ENCODE measurements at regions not wholly inside any gene's neighbourhood (a gene's known extent, or its start where the extent isn't known, plus 50 kb on each side); places are given as distances from the start of the nearest gene placed in this dataset.

DNA sequence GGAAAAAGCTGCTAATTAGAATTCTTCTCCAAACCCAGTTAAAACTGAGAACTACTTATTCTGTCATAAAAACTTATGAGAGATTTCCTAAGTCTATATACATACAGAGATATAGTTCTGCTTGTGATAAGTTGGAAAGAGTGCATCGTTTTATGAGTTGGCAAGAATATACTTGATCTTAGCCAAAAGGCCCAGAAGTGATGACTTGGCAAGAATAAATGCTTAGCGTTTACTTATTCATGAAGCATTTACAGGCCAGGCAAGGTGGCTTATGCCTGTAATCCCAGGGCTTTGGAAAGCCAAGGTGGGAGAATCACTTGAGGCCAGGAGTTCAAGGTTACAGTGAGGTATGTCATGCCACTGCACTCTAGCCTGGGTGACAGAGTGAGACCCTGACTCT is 81.7 kb downstream of the CYB561 start:
- Mint-ChIP-seq H3K36me3 (peaks cover 4% of the 10 kb centered on the region), H3K27me3 (no peaks in the 10 kb centered on the region), H3K4me1 (ENCODE audit: unreplicated experiment) (peaks cover 15% of the 10 kb centered on the region), H3K4me3 (no peak overlapping the region), H3K27ac (no peak overlapping the region), H3K9me3 (no peaks in the 10 kb centered on the region)
- DNase-seq (ENCODE audit: extremely low spot score, unreplicated experiment): no peak
- TF ChIP-seq, protein P1, sequence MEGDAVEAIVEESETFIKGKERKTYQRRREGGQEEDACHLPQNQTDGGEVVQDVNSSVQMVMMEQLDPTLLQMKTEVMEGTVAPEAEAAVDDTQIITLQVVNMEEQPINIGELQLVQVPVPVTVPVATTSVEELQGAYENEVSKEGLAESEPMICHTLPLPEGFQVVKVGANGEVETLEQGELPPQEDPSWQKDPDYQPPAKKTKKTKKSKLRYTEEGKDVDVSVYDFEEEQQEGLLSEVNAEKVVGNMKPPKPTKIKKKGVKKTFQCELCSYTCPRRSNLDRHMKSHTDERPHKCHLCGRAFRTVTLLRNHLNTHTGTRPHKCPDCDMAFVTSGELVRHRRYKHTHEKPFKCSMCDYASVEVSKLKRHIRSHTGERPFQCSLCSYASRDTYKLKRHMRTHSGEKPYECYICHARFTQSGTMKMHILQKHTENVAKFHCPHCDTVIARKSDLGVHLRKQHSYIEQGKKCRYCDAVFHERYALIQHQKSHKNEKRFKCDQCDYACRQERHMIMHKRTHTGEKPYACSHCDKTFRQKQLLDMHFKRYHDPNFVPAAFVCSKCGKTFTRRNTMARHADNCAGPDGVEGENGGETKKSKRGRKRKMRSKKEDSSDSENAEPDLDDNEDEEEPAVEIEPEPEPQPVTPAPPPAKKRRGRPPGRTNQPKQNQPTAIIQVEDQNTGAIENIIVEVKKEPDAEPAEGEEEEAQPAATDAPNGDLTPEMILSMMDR (conservative IDR thresholded peaks at IDR 0.05): no peak

DNA sequence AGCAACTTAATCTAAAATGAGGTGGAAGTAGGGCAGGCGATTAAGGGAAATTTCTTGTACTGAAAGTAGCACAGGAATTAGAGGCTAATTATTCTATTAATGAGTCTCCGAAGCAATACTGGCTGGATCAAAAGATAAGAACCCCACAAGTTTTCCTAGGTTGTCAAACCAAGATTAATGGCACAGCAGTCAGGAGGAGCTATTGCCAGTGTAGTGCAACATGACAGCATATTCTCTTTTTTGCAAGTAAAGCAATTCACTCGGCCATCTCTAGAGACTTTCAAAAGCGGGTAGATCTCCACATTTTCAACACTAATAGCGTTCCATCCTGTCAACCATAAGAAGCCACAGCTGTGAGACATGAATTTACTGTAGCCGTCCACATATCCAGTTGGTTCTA is 81.2 kb downstream of the CYB561 start:
- TF ChIP-seq, protein P1 (conservative IDR thresholded peaks at IDR 0.05): no peak
- no peak for DNase-seq (ENCODE audit: extremely low spot score, unreplicated experiment)
- H3K27ac Mint-ChIP-seq: no peak overlapping the region
- peaks cover 15% of the 10 kb centered on the region for H3K4me1 Mint-ChIP-seq (ENCODE audit: unreplicated experiment)
- H3K27me3 Mint-ChIP-seq: no peaks in the 10 kb centered on the region
- no peaks in the 10 kb centered on the region for H3K9me3 Mint-ChIP-seq
- peaks cover 4% of the 10 kb centered on the region for H3K36me3 Mint-ChIP-seq
- H3K4me3 Mint-ChIP-seq: no peak overlapping the region

DNA sequence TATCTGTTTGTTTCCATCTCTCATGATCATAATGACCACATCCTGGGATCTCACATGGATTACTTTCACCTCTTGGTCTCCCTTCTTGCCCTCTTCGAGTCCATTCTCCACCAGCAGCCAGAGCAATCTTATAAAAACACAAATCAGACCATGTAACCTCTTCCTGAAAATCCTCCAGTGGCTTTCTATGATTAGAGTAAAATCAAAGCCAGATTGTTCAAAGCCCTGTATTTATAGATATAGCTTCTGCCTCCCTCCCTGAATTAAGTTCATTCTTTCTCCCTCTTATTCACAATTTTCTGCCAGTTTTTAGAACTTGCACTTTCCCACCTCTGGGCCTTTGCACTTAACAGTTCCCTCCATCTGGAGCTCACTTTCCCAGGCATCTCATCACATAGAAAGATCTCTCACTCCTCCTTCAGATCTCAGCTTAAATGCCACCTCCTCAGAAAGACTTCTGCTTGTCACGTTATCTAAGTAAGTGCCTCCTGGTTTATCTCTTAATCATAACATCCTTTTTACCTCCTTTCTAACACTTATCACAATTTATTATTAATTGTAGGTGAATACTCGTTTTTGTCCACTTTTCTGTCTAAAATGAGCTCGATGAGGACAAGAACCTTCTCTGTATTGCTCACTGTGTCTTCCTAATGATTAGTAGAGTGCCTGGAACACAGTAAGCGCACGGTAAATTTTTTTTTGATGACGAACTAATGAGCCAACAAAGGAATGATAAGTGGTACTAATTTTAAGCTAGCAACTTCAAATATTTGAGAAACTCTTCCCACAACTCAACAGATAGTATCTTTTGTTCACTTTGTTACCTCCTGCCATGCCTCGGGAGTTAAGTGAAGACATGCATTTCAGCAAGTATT is 80.5 kb downstream of the CYB561 start:
- H3K27me3 Mint-ChIP-seq: no peaks in the 10 kb centered on the region
- peaks cover 4% of the 10 kb centered on the region for H3K36me3 Mint-ChIP-seq
- H3K4me3 Mint-ChIP-seq: no peak overlapping the region
- TF ChIP-seq, protein P1 (conservative IDR thresholded peaks at IDR 0.05): no peak
- no peak overlapping the region for H3K27ac Mint-ChIP-seq
- H3K9me3 Mint-ChIP-seq: no peaks in the 10 kb centered on the region
- no peak for DNase-seq (ENCODE audit: extremely low spot score, unreplicated experiment)
- peaks cover 15% of the 10 kb centered on the region for H3K4me1 Mint-ChIP-seq (ENCODE audit: unreplicated experiment)

DNA sequence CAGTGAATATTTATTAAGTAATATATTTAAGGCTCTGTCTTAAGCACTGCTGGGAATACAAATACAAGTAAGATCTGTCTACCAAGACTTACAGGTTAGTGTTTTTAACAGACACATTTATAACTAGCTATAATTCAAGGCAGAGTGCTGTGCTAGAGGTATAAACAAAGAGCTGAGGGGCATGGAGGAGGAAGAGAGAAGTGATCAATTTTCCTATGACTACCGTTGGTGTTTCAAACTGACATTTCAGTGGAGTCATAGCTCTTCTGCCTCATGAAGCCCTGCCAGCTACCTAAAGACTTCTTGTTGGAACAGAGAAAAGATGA is 79.9 kb downstream of the CYB561 start:
- Mint-ChIP-seq H3K27ac (no peak overlapping the region), H3K4me3 (no peak overlapping the region), H3K36me3 (no peaks in the 10 kb centered on the region), H3K4me1 (ENCODE audit: unreplicated experiment) (peaks cover 15% of the 10 kb centered on the region), H3K9me3 (no peaks in the 10 kb centered on the region), H3K27me3 (no peaks in the 10 kb centered on the region)
- TF ChIP-seq, protein P1 (conservative IDR thresholded peaks at IDR 0.05): no peak
- no peak for DNase-seq (ENCODE audit: extremely low spot score, unreplicated experiment)

DNA sequence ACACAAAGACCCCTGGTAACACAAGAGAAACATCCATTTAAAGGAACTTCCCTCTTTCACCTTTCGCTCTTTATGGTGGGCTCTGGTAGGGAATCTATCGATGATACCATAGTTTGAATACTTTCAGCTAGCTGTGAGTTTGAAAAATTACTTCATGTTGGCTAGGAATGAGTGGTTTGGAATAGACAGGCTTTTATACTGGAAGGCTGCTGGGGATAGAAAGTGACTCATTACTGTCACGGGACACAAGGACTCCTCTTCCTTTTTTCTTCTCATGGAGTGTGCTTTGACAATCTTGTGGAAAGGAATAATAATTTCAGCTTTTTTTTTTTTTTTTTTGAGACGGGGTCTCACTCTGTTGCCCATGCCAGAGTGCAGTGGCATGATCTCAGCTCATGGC is 76.9 kb downstream of the CYB561 start:
- H3K4me3 Mint-ChIP-seq: no peak overlapping the region
- peaks cover 3% of the 10 kb centered on the region for H3K36me3 Mint-ChIP-seq
- H3K9me3 Mint-ChIP-seq: no peaks in the 10 kb centered on the region
- H3K4me1 Mint-ChIP-seq (ENCODE audit: unreplicated experiment): peaks cover 24% of the 10 kb centered on the region
- no peak for DNase-seq (ENCODE audit: extremely low spot score, unreplicated experiment)
- TF ChIP-seq, protein P1 (conservative IDR thresholded peaks at IDR 0.05): no peak
- no peak overlapping the region for H3K27ac Mint-ChIP-seq
- H3K27me3 Mint-ChIP-seq: no peaks in the 10 kb centered on the region

All from type B pancreatic cell (in vitro differentiated cells).